ENCODE measurements at regions not wholly inside any gene's neighbourhood (a gene's known extent, or its start where the extent isn't known, plus 50 kb on each side); places are given as distances from the start of the nearest gene placed in this dataset.
"Not testable (repeated sequence)": the region's sequence is repeated elsewhere in the genome, so short reads cannot be mapped to it uniquely, and the experiment has no call there.

GRCh38 chr15:20402586-20402985 is 139.0 kb downstream of the GOLGA6L6 start:
- not testable (repeated sequence) for TF ChIP-seq ZNF274 (IDR thresholded peaks at IDR 0.05; ENCODE audit: low read depth, low read length); YY1 (IDR thresholded peaks at IDR 0.05; ENCODE audit: insufficient read depth, insufficient read length); SUZ12 (IDR thresholded peaks at IDR 0.05; ENCODE audit: extremely low read depth, insufficient read depth, insufficient read length)
